ENCODE measurements at regions not wholly inside any gene's neighbourhood (a gene's known extent, or its start where the extent isn't known, plus 50 kb on each side); places are given as distances from the start of the nearest gene placed in this dataset.

GRCh38 chr2:103656558-103656957 lies 894.7 kb downstream of the TMEM182 start:
- DNase-seq (ENCODE audit: insufficient read length, low spot score), result no peak
- no peak for FAIRE-seq
- TF ChIP-seq SPI1 (IDR thresholded peaks at IDR 0.05; ENCODE audit: low read depth, low read length) (no peak), POU2F2 (IDR thresholded peaks at IDR 0.05; ENCODE audit: low read depth, low read length) (no peak), PAX5 (IDR thresholded peaks at IDR 0.05; ENCODE audit: insufficient read depth, low read length, severe bottlenecking) (no peak), TAF1 (IDR thresholded peaks at IDR 0.05; ENCODE audit: low read depth, low read length) (no peak), POLR2AphosphoS5 (IDR thresholded peaks at IDR 0.05; ENCODE audit: low read depth, low read length) (no peak), POLR2A (IDR thresholded peaks at IDR 0.05; ENCODE audit: low read depth, low read length) (no peak)

GRCh38 chr2:103660519-103660918 lies 898.7 kb downstream of the TMEM182 start:
- no peak for TF ChIP-seq POU2F2 (IDR thresholded peaks at IDR 0.05; ENCODE audit: low read depth, low read length)
- TF ChIP-seq POLR2A (IDR thresholded peaks at IDR 0.05; ENCODE audit: low read depth, low read length), result no peak
- TF ChIP-seq SPI1 (IDR thresholded peaks at IDR 0.05; ENCODE audit: low read depth, low read length), result no peak
- TF ChIP-seq PAX5 (IDR thresholded peaks at IDR 0.05; ENCODE audit: insufficient read depth, low read length, severe bottlenecking), result no peak
- no peak for TF ChIP-seq TAF1 (IDR thresholded peaks at IDR 0.05; ENCODE audit: low read depth, low read length)
- FAIRE-seq, result no peak

GRCh38 chr2:103660947-103661346 lies 899.1 kb downstream of the TMEM182 start:
- DNase-seq (ENCODE audit: insufficient read length, low spot score) (no peak), FAIRE-seq (no peak)
- TF ChIP-seq POLR2A (IDR thresholded peaks at IDR 0.05; ENCODE audit: low read depth, low read length), result no peak
- no peak for TF ChIP-seq POU2F2 (IDR thresholded peaks at IDR 0.05; ENCODE audit: low read depth, low read length)
- TF ChIP-seq SPI1 (IDR thresholded peaks at IDR 0.05; ENCODE audit: low read depth, low read length), result no peak
- no peak for TF ChIP-seq TAF1 (IDR thresholded peaks at IDR 0.05; ENCODE audit: low read depth, low read length)
- no peak for TF ChIP-seq PAX5 (IDR thresholded peaks at IDR 0.05; ENCODE audit: insufficient read depth, low read length, severe bottlenecking)
- no peak for TF ChIP-seq POLR2AphosphoS5 (IDR thresholded peaks at IDR 0.05; ENCODE audit: low read depth, low read length)

More at GRCh38 chr2:103660519-103660918, 898.7 kb downstream of the TMEM182 start:
- DNase-seq (ENCODE audit: insufficient read length, low spot score), result no peak

GRCh38 chr2:103664690-103665089 lies 902.9 kb downstream of the TMEM182 start:
- DNase-seq (ENCODE audit: insufficient read length, low spot score) (no peak), FAIRE-seq (no peak)
- TF ChIP-seq POLR2AphosphoS5 (IDR thresholded peaks at IDR 0.05; ENCODE audit: low read depth, low read length), result no peak
- TF ChIP-seq TAF1 (IDR thresholded peaks at IDR 0.05; ENCODE audit: low read depth, low read length), result no peak
- no peak for TF ChIP-seq POU2F2 (IDR thresholded peaks at IDR 0.05; ENCODE audit: low read depth, low read length)
- no peak for TF ChIP-seq POLR2A (IDR thresholded peaks at IDR 0.05; ENCODE audit: low read depth, low read length)
- TF ChIP-seq SPI1 (IDR thresholded peaks at IDR 0.05; ENCODE audit: low read depth, low read length), result no peak
- no peak for TF ChIP-seq PAX5 (IDR thresholded peaks at IDR 0.05; ENCODE audit: insufficient read depth, low read length, severe bottlenecking)

- TF ChIP-seq TAF1 (IDR thresholded peaks at IDR 0.05; ENCODE audit: low read depth, low read length), result no peak
- no peak for TF ChIP-seq POLR2AphosphoS5 (IDR thresholded peaks at IDR 0.05; ENCODE audit: low read depth, low read length)
- TF ChIP-seq POLR2A (IDR thresholded peaks at IDR 0.05; ENCODE audit: low read depth, low read length), result no peak
- TF ChIP-seq PAX5 (IDR thresholded peaks at IDR 0.05; ENCODE audit: insufficient read depth, low read length, severe bottlenecking), result no peak
- TF ChIP-seq POU2F2 (IDR thresholded peaks at IDR 0.05; ENCODE audit: low read depth, low read length), result no peak
- no peak for TF ChIP-seq SPI1 (IDR thresholded peaks at IDR 0.05; ENCODE audit: low read depth, low read length)
- DNase-seq (ENCODE audit: insufficient read length, low spot score) (no peak), FAIRE-seq (no peak)
Measured at GRCh38 chr2:103667335-103667884, 905.6 kb downstream of the TMEM182 start.

- no peak for FAIRE-seq
- TF ChIP-seq TAF1 (IDR thresholded peaks at IDR 0.05; ENCODE audit: low read depth, low read length) (no peak), SPI1 (IDR thresholded peaks at IDR 0.05; ENCODE audit: low read depth, low read length) (no peak), POU2F2 (IDR thresholded peaks at IDR 0.05; ENCODE audit: low read depth, low read length) (no peak)
- no peak for DNase-seq (ENCODE audit: insufficient read length, low spot score)
Measured at GRCh38 chr2:103669531-103669930, 907.7 kb downstream of the TMEM182 start.

Measured in GM12891 (cell line).